Fibroblast of lung (primary cell): ENCODE measurements at regions not wholly inside any gene's neighbourhood (a gene's known extent, or its start where the extent isn't known, plus 50 kb on each side); places are given as distances from the start of the nearest gene placed in this dataset.

Experiments used
- DNase-seq, 2 donors: peaks; one replicate each; pipeline versions ENCODE4 v3.0.0 to v3.0.0-alpha.2; 2010; ENCODE audit warnings: low read depth in 2 of 2
- H2AFZ ChIP-seq: 2 replicates; pipeline ENCODE4 v1.5.1; 2012; ENCODE audit warnings: low read length, control low read depth, inconsistent platforms
- H3K27ac ChIP-seq: 2 replicates; pipeline ENCODE4 v1.5.1; 2011; ENCODE audit warnings: low read length, control low read depth; ENCODE audit not compliant: insufficient read depth
- H3K27me3 ChIP-seq: 2 replicates; pipeline ENCODE4 v1.5.1; 2011; ENCODE audit warnings: mild to moderate bottlenecking, low read length; ENCODE audit not compliant: control insufficient read depth, insufficient read depth
- H3K36me3 ChIP-seq: 2 replicates; pipeline ENCODE4 v1.5.1; 2011; ENCODE audit warnings: low read length; ENCODE audit not compliant: control insufficient read depth, insufficient read depth
- H3K4me1 ChIP-seq: 2 replicates; pipeline ENCODE4 v1.5.1; 2011; ENCODE audit warnings: low read length; ENCODE audit not compliant: control insufficient read depth, insufficient read depth; ENCODE audit errors: extremely low read depth
- H3K4me2 ChIP-seq: 2 replicates; pipeline ENCODE4 v1.5.1; 2011; ENCODE audit warnings: low read length, control low read depth; ENCODE audit not compliant: insufficient read depth; ENCODE audit errors: extremely low read depth
- H3K4me3 ChIP-seq, 4 experiments: fragments of 200-600 bp in 1 of 4; sonication (generic) in 1 of 4; replicated peaks in 1 of 4; 2 replicates each; pipeline ENCODE4 v1.5.1; 2011 to 2016; ENCODE audit warnings: low read length in 4 of 4, low read depth in 3 of 4, mild to moderate bottlenecking in 3 of 4, control low read depth in 2 of 4, inconsistent platforms in 1 of 4, mixed read lengths in 1 of 4; ENCODE audit not compliant: insufficient read depth in 1 of 4; ENCODE audit errors: control extremely low read depth in 1 of 4
- H3K79me2 ChIP-seq: 2 replicates; pipeline ENCODE4 v1.5.1; 2012; ENCODE audit warnings: mild to moderate bottlenecking, low read length, inconsistent platforms; ENCODE audit not compliant: control insufficient read depth, insufficient read depth
- H3K9ac ChIP-seq: 2 replicates; pipeline ENCODE4 v1.5.1; 2011; ENCODE audit warnings: mild to moderate bottlenecking, low read length, control low read depth; ENCODE audit not compliant: insufficient read depth
- H3K9me3 ChIP-seq: 2 replicates; pipeline ENCODE4 v1.5.1; 2012; ENCODE audit warnings: low read depth, low read length; ENCODE audit not compliant: control insufficient read depth, insufficient read depth
- H4K20me1 ChIP-seq: 2 replicates; pipeline ENCODE4 v1.5.1; 2011; ENCODE audit warnings: low read length; ENCODE audit not compliant: control insufficient read depth, insufficient read depth; ENCODE audit errors: extremely low read depth
- EZH2 ChIP-seq: IDR thresholded peaks from 2 replicates; pipeline ENCODE4 v1.5.1; 2012; ENCODE audit warnings: low read length, control low read depth, mild to moderate bottlenecking; ENCODE audit errors: missing control alignments
- TF ChIP-seq, protein P1 (sequence below), 2 donors: IDR thresholded peaks in 1 of 2; conservative IDR thresholded peaks in 1 of 2; 1 replicate in 1 of 2; 2 replicates in 1 of 2; pipeline ENCODE4 v1.5.1; 2011 to 2012; ENCODE audit warnings: low read length in 2 of 2, control low read depth in 1 of 2, inconsistent platforms in 1 of 2, low read depth in 1 of 2, mild to moderate bottlenecking in 1 of 2

DNA sequence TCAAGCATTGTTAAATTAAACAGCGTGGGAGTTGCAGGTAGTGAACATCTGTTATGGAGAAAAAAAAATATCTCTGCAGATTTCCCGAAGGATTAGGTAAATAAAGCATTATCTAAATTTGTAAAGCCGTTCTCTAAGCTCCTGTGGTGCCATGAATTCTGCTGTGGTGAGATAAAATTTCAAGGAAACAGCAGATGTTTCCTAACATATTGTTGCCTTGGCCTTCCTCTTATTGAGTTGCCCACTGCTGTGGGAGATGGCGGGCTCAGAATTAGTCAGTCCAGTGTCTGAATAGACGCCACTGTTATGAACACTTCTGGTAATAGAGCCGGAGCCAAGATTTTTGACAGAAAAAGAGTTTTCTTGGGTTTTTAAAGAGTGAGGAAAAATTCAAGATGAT, 82.6 kb upstream of the ELMO1 start:
- Histone ChIP-seq H3K4me1 (no peaks in the 10 kb centered on the region), H3K9ac (no peak overlapping the region), H3K79me2 (no peaks in the 10 kb centered on the region), H3K4me3 (no peak overlapping the region), H3K9me3 (no peaks in the 10 kb centered on the region), H3K36me3 (no peaks in the 10 kb centered on the region), H3K27ac (no peak overlapping the region), H2AFZ (no peak overlapping the region), H4K20me1 (no peaks in the 10 kb centered on the region), H3K4me2 (no peak overlapping the region), H3K27me3 (no peaks in the 10 kb centered on the region)
- DNase-seq: no peak
- TF ChIP-seq, protein P1, sequence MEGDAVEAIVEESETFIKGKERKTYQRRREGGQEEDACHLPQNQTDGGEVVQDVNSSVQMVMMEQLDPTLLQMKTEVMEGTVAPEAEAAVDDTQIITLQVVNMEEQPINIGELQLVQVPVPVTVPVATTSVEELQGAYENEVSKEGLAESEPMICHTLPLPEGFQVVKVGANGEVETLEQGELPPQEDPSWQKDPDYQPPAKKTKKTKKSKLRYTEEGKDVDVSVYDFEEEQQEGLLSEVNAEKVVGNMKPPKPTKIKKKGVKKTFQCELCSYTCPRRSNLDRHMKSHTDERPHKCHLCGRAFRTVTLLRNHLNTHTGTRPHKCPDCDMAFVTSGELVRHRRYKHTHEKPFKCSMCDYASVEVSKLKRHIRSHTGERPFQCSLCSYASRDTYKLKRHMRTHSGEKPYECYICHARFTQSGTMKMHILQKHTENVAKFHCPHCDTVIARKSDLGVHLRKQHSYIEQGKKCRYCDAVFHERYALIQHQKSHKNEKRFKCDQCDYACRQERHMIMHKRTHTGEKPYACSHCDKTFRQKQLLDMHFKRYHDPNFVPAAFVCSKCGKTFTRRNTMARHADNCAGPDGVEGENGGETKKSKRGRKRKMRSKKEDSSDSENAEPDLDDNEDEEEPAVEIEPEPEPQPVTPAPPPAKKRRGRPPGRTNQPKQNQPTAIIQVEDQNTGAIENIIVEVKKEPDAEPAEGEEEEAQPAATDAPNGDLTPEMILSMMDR (conservative IDR thresholded peaks at IDR 0.05 in 1 of 2, IDR thresholded peaks at IDR 0.05 in 1 of 2; ENCODE audit: low read depth in 1 of 2, low read length in 2 of 2): no peak
- TF ChIP-seq EZH2: no peak

DNA sequence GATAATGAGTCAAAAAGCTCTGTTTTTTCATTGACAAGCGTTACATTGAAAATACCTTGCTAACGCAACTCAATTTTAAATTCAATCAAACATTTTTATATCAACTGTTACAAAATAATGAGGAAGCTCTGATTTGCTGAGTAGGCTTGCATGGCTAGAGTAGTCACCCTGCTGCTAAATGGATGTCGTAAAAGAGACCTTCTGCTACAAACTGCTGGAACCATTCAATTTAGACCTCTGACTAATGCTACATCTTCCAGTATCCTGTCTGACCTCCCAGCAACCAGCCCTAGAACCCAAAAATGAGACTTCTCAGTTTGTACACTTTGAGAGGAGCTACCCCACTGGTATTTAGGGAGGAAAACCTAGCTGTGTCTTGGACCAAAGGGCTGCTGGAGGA, 84.0 kb upstream of the ELMO1 start:
- H2AFZ ChIP-seq: no peak overlapping the region
- no peak overlapping the region for H3K9ac ChIP-seq
- H3K27me3 ChIP-seq: no peaks in the 10 kb centered on the region
- H3K4me1 ChIP-seq: no peaks in the 10 kb centered on the region
- no peak for DNase-seq
- TF ChIP-seq EZH2: no peak
- TF ChIP-seq, protein P1 (conservative IDR thresholded peaks at IDR 0.05 in 1 of 2, IDR thresholded peaks at IDR 0.05 in 1 of 2; ENCODE audit: low read depth in 1 of 2, low read length in 2 of 2): no peak
- H3K36me3 ChIP-seq: no peaks in the 10 kb centered on the region
- H3K4me3 ChIP-seq: no peak overlapping the region
- no peaks in the 10 kb centered on the region for H4K20me1 ChIP-seq
- no peak overlapping the region for H3K27ac ChIP-seq
- no peaks in the 10 kb centered on the region for H3K79me2 ChIP-seq
- no peak overlapping the region for H3K4me2 ChIP-seq
- no peaks in the 10 kb centered on the region for H3K9me3 ChIP-seq

DNA sequence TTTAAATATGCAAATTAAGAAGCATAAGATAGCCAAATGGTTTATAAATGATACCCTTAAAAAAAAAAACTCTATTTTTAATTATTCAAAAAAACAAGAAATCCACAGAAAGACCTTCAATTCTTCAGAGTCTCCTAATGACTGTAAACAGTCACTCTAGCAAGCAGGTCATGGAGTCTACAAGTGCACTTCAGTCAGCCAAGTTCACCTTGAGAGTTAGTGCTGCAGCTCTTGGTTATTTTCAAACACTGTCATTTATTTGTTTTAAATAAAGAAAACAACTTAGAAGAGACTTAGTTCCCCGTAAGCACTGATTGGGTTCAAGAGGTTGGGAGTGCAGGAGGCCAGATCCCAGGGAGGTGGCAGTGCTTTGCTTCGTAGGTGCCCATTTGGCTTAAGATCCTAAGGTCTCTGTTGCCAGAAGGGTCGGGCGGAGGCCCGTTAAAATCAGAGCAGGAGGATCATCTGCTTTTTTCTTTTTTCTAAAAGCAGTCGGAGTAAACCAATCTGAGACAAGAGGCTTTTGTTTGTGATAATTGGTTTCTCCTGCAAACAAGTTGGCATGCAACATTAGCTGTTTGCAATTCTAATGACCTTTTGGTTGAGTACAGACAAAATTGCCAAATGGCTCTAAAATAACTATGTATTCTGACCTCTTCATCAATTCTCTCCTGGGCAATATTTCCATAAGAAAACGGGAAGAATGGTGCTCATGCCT, 86.4 kb upstream of the ELMO1 start:
- no peak for DNase-seq
- TF ChIP-seq, protein P1 (conservative IDR thresholded peaks at IDR 0.05 in 1 of 2, IDR thresholded peaks at IDR 0.05 in 1 of 2; ENCODE audit: low read depth in 1 of 2, low read length in 2 of 2): no peak
- no peak for TF ChIP-seq EZH2
- Histone ChIP-seq H2AFZ (no peak overlapping the region), H3K27me3 (no peaks in the 10 kb centered on the region), H3K4me2 (no peak overlapping the region), H3K79me2 (no peaks in the 10 kb centered on the region), H4K20me1 (no peaks in the 10 kb centered on the region), H3K36me3 (no peaks in the 10 kb centered on the region), H3K9ac (no peak overlapping the region), H3K9me3 (no peaks in the 10 kb centered on the region), H3K4me1 (no peaks in the 10 kb centered on the region), H3K4me3 (no peak overlapping the region), H3K27ac (no peak overlapping the region)
